Bronchial epithelial cell (primary cell): ENCODE measurements at regions not wholly inside any gene's neighbourhood (a gene's known extent, or its start where the extent isn't known, plus 50 kb on each side); places are given as distances from the start of the nearest gene placed in this dataset.

Source experiments
- DNase-seq: peaks from one replicate; pipeline ENCODE4 v3.0.0-alpha.2; 2010; ENCODE audit warnings: low read depth
- FAIRE-seq: peaks from 2 replicates; lab custom pipeline; 2011; peaks lifted over from hg19 to GRCh38; lab: Jason Lieb, UNC
- H3K27me3 ChIP-seq: 2 replicates; pipeline ENCODE4 v1.5.1; 2011; ENCODE audit warnings: low read length; ENCODE audit not compliant: control insufficient read depth, insufficient read depth
- H3K36me3 ChIP-seq: 2 replicates; pipeline ENCODE4 v1.5.1; 2011; ENCODE audit warnings: low read length; ENCODE audit not compliant: control insufficient read depth, insufficient read depth
- H3K4me3 ChIP-seq: 2 replicates; pipeline ENCODE4 v1.5.1; 2011; ENCODE audit warnings: mild to moderate bottlenecking, low read depth, low read length, control low read depth
- CTCF ChIP-seq: IDR thresholded peaks from 2 replicates; pipeline ENCODE4 v1.5.1; 2011; ENCODE audit warnings: mild to moderate bottlenecking, moderate library complexity, low read length, control low read depth, inconsistent platforms; ENCODE audit not compliant: insufficient read depth, severe bottlenecking

- no peak for TF ChIP-seq CTCF
- FAIRE-seq: no peak
- Histone ChIP-seq H3K4me3 (no peak overlapping the region), H3K36me3 (no peaks in the 10 kb centered on the region), H3K27me3 (no peaks in the 10 kb centered on the region)
- no peak for DNase-seq
These were observed 60.7 kb downstream of the CEBPB start for GRCh38 chr20:50251383-50251748.

- no peak for FAIRE-seq
- Histone ChIP-seq H3K36me3 (no peaks in the 10 kb centered on the region), H3K27me3 (no peaks in the 10 kb centered on the region), H3K4me3 (no peak overlapping the region)
- no peak for TF ChIP-seq CTCF
- peak; percentile 24 for DNase-seq
These were observed 61.4 kb downstream of the CEBPB start for GRCh38 chr20:50251992-50252511.

GRCh38 chr20:50252701-50253100 lies 62.1 kb downstream of the CEBPB start:
- no peak for FAIRE-seq
- DNase-seq: no peak
- Histone ChIP-seq H3K27me3 (no peaks in the 10 kb centered on the region), H3K4me3 (no peak overlapping the region), H3K36me3 (no peaks in the 10 kb centered on the region)
- TF ChIP-seq CTCF: no peak

GRCh38 chr20:50253101-50253500 lies 62.5 kb downstream of the CEBPB start:
- H3K4me3 ChIP-seq: no peak overlapping the region
- TF ChIP-seq CTCF: no peak
- DNase-seq (no peak), FAIRE-seq (no peak)
- no peaks in the 10 kb centered on the region for H3K27me3 ChIP-seq
- H3K36me3 ChIP-seq: no peaks in the 10 kb centered on the region

GRCh38 chr20:50254466-50255079 lies 63.9 kb downstream of the CEBPB start:
- TF ChIP-seq CTCF: no peak
- FAIRE-seq (no peak), DNase-seq (no peak)
- Histone ChIP-seq H3K4me3 (no peak overlapping the region), H3K36me3 (no peaks in the 10 kb centered on the region), H3K27me3 (no peaks in the 10 kb centered on the region)

- Histone ChIP-seq H3K36me3 (no peaks in the 10 kb centered on the region), H3K4me3 (no peak overlapping the region), H3K27me3 (no peaks in the 10 kb centered on the region)
- no peak for TF ChIP-seq CTCF
- DNase-seq (no peak), FAIRE-seq (no peak)
These were observed 65.9 kb downstream of the CEBPB start for GRCh38 chr20:50256577-50256976.
